ENCODE measurements at regions not wholly inside any gene's neighbourhood (a gene's known extent, or its start where the extent isn't known, plus 50 kb on each side); places are given as distances from the start of the nearest gene placed in this dataset.

DNA sequence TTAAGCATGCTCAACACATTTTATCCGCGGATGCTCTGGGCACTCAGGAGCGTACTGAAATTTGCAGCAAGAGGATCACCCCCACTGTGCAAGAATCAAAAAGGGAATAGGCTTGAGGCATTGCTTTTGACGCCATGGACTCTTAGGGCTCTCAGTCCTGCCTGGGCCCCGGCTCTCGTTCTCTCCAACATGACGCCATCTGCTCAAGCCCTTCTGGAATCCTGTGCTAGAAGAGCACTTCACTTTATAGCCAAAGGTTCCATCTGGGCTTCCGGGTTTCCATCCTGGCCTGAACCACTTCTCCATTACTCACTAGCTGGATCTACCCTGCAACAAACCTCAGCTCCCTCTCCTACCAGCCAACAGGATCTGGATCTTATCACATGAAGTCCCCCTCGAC lies 105.3 kb downstream of the FOXF2 start:
- DNase-seq (ENCODE audit: low read depth): no peak
- H3K4me3 ChIP-seq (replicated peaks; ENCODE audit: low read depth, low read length): no peak overlapping the region
- TF ChIP-seq, protein P1, sequence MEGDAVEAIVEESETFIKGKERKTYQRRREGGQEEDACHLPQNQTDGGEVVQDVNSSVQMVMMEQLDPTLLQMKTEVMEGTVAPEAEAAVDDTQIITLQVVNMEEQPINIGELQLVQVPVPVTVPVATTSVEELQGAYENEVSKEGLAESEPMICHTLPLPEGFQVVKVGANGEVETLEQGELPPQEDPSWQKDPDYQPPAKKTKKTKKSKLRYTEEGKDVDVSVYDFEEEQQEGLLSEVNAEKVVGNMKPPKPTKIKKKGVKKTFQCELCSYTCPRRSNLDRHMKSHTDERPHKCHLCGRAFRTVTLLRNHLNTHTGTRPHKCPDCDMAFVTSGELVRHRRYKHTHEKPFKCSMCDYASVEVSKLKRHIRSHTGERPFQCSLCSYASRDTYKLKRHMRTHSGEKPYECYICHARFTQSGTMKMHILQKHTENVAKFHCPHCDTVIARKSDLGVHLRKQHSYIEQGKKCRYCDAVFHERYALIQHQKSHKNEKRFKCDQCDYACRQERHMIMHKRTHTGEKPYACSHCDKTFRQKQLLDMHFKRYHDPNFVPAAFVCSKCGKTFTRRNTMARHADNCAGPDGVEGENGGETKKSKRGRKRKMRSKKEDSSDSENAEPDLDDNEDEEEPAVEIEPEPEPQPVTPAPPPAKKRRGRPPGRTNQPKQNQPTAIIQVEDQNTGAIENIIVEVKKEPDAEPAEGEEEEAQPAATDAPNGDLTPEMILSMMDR (IDR thresholded peaks at IDR 0.05; ENCODE audit: low read length, missing control alignments): no peak

DNA sequence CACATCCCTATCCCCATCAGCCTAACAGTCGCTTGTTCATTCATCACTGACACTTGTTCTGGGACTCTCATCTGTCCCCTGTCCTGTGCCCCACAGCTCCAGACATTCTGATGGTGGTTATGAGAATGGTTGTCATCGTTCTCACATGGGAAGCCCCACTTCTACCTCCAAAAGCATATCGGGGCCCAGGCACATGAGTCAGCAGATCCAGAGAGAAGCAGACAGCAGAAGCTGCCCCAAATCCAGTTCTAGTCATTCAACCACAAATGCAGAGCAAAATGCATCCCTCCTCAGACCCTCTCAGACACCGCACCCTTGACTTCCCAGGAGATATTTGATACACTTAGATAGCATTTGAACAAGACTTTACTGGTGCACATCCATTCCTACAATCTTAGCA lies 106.0 kb downstream of the FOXF2 start:
- TF ChIP-seq, protein P1 (IDR thresholded peaks at IDR 0.05; ENCODE audit: low read length, missing control alignments): no peak
- no peak for DNase-seq (ENCODE audit: low read depth)
- H3K4me3 ChIP-seq (replicated peaks; ENCODE audit: low read depth, low read length): no peak overlapping the region

DNA sequence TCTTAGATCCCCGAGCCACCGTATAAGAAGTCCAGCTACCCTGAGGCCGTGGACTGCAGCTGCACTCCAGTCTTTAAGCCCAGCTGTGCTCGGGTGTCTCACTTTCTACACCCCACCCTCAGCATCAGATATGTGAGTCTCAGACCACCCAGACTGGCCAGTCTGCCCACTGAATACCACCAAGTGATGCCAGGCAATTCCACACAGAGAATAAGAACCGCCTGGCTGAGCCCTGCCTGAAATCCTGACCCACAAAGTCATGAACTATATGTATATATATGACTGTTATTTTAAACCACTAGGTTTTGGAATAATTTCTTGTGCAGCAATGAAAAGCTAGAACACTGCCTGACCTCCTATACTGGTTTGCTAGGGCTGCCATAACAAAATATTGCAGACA lies 106.7 kb downstream of the FOXF2 start:
- H3K4me3 ChIP-seq (replicated peaks; ENCODE audit: low read depth, low read length): no peak overlapping the region
- no peak for DNase-seq (ENCODE audit: low read depth)
- TF ChIP-seq, protein P1 (IDR thresholded peaks at IDR 0.05; ENCODE audit: low read length, missing control alignments): no peak

DNA sequence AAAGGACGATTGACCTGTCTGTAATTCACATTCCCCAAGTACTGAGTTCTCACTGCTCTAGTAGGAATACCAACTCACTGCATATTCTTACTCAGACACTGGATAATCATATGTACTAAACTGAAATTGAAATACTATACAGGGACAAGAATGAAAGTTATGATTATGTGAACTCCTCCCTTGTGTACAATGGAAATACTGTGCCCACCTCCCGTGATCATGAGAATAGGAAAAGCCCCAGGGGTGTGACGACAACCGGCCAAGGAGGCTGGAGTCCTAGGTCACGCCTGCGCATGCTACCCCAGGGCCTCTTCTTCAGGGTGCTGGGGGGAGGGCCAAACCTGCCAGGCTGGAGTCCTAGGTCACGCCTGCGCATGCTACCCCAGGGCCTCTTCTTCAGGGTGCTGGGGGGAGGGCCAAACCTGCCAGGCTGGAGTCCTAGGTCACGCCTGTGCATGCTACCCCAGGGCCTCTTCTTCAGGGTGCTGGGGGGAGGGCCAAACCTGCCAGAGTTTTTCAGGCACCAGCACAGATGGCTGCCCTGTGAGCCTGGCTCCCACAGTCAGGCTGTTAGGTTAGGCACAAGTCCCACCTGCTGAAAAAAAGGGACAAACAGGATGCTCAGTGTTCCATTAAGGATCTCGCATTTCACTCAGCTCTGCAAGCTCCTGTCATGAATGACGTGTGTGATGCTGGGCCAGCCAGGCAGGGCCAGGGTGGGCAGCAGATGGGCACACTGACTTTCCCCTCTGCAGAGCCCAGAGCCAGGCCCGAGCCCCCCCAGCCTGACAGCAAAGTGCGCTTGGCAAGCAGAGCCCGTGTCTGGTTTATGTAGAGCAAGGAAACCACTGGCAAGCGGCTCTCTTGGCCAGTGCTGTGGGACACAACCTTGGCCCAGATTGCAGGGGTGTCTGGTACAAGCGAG lies 107.7 kb downstream of the FOXF2 start:
- H3K4me3 ChIP-seq (replicated peaks; ENCODE audit: low read depth, low read length): no peak overlapping the region
- no peak for DNase-seq (ENCODE audit: low read depth)
- TF ChIP-seq, protein P1 (IDR thresholded peaks at IDR 0.05; ENCODE audit: low read length, missing control alignments): no peak

DNA sequence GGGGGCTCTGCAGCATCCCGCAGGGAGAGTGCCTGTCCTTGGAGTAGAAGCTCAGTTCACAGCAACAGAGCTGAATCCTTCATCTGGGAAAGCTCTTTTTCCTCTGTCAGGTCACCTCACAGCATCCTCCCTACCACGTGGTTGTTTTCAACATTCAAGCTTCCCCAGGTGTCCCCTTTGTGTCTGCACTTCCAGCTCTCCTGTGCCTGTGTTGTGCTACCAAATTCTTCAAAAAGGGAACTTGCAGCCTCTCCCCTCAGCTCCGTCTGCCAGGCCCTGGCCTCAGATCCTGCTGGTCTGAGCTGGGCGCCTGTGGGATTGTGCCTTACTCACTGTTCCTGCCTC lies 108.4 kb downstream of the FOXF2 start:
- H3K4me3 ChIP-seq (replicated peaks; ENCODE audit: low read depth, low read length): no peak overlapping the region
- DNase-seq (ENCODE audit: low read depth): no peak
- TF ChIP-seq, protein P1 (IDR thresholded peaks at IDR 0.05; ENCODE audit: low read length, missing control alignments): no peak

DNA sequence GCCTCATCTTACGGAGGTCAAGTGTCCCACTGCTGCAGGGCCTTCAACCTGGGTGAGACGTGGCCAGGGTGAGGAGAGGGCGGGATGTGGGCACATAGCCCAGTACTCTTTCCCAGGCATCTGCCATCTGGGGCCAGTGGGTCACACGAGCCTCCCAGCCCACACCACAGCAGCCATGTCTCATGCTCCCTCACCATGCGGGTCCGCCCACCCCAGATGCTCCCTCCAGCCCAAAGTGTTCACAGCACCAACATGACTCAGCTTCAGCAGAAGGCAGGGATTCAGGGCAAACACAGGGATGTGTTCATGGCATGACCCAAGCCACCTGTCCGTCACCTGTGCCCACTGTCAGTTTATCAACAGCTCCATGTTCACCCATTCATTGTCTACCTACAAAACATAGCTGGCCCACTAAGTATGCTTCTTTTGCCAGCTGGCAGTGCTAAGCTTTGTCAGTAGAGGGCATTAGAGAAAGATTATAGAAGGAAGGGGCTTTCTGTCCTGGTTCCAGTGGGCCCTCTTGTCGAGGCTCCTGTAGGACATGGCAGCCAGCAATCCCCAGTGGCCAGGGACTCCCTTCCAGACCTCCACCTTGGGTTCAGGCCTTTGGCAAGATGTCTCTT lies 109.2 kb downstream of the FOXF2 start:
- TF ChIP-seq, protein P1 (IDR thresholded peaks at IDR 0.05; ENCODE audit: low read length, missing control alignments): peak; percentile 7
- DNase-seq (ENCODE audit: low read depth): no peak

More for the DNA sequence above, 109.2 kb downstream of the FOXF2 start:
- H3K4me3 ChIP-seq (replicated peaks; ENCODE audit: low read depth, low read length): no peak overlapping the region

All from fibroblast of pulmonary artery (primary cell).